Endothelial cell of umbilical vein (primary cell): ENCODE measurements at regions not wholly inside any gene's neighbourhood (a gene's known extent, or its start where the extent isn't known, plus 50 kb on each side); places are given as distances from the start of the nearest gene placed in this dataset.

Experiments used
- BruUV-seq: library from RNA; stranded (reverse); fragments of 400-500 nt; replicated peaks from 2 replicates; lab custom pipeline; 2021; lab: Mats Ljungman, UMichigan
- CTCF ChIA-PET: fragments of 300-600, 350-600 bp; sonication (Branson Sonifier 250); formaldehyde crosslinking; loops from one replicate; lab custom pipeline; 2021; ENCODE audit warnings: antibody characterized with exemption, inconsistent platforms; lab: Charles Lee
- POLR2A ChIA-PET: fragments of 300-600, 350-600 bp; sonication (Branson Sonifier 250); formaldehyde crosslinking; loops from one replicate; lab custom pipeline; 2021; ENCODE audit warnings: antibody characterized with exemption, inconsistent platforms; lab: Charles Lee
- DNase-seq: peaks from one replicate; pipeline ENCODE4 v3.0.0-alpha.2; 2011; ENCODE audit warnings: low read depth, low spot score
- FAIRE-seq: peaks from 2 replicates; lab custom pipeline; 2011; peaks lifted over from hg19 to GRCh38; lab: Jason Lieb, UNC
- H2AFZ ChIP-seq: 2 replicates; pipeline ENCODE4 v1.6.0; 2012; ENCODE audit warnings: low read depth, low read length, control low read depth, inconsistent platforms
- H3K27ac ChIP-seq: 2 replicates; pipeline ENCODE4 v1.5.1; 2011; ENCODE audit warnings: low read depth, mild to moderate bottlenecking, control low read depth, low read length, moderate library complexity; ENCODE audit not compliant: insufficient read depth
- H3K27me3 ChIP-seq, 2 experiments: 2 replicates each; pipeline versions ENCODE4 v1.6.0 to v1.6.1; 2011; ENCODE audit warnings: low read length in 2 of 2, mixed read lengths in 1 of 2; ENCODE audit not compliant: control insufficient read depth in 2 of 2, insufficient read depth in 2 of 2
- H3K36me3 ChIP-seq, 2 experiments: 2 replicates in 1 of 2; 3 replicates in 1 of 2; pipeline ENCODE4 v1.5.1; 2011; ENCODE audit warnings: low read length in 2 of 2, mild to moderate bottlenecking in 1 of 2, moderate library complexity in 1 of 2; ENCODE audit not compliant: control insufficient read depth in 2 of 2, insufficient read depth in 2 of 2; ENCODE audit errors: extremely low read depth in 1 of 2
- H3K4me1 ChIP-seq: 3 replicates; pipeline ENCODE4 v1.5.1; 2011; ENCODE audit warnings: mild to moderate bottlenecking, low read length; ENCODE audit not compliant: control insufficient read depth, insufficient read depth; ENCODE audit errors: extremely low read depth
- H3K4me2 ChIP-seq: 2 replicates; pipeline ENCODE4 v1.6.1; 2011; ENCODE audit warnings: low read length, control low read depth, mixed read lengths; ENCODE audit not compliant: insufficient read depth
- H3K4me3 ChIP-seq, 3 experiments: fragments of 200-600 bp in 1 of 3; sonication (generic), shearing (Covaris generic) in 1 of 3; replicated peaks in 1 of 3; 2 replicates each; pipeline ENCODE4 v1.5.1; 2011 to 2016; ENCODE audit warnings: control low read depth in 3 of 3, low read length in 3 of 3, mild to moderate bottlenecking in 2 of 3, inconsistent platforms in 1 of 3, low read depth in 1 of 3, moderate library complexity in 1 of 3; ENCODE audit not compliant: insufficient read depth in 1 of 3
- H3K79me2 ChIP-seq: 2 replicates; pipeline ENCODE4 v1.6.0; 2012; ENCODE audit warnings: low read length, inconsistent platforms; ENCODE audit not compliant: control insufficient read depth, insufficient read depth
- H3K9ac ChIP-seq: replicated peaks from 2 replicates; pipeline ENCODE3; 2011; ENCODE audit warnings: low read length, control low read depth; ENCODE audit not compliant: insufficient read depth; ENCODE audit errors: extremely low read depth
- H3K9me1 ChIP-seq: replicated peaks from 3 replicates; pipeline ENCODE4 v1.6.0; 2011; ENCODE audit warnings: mild to moderate bottlenecking, low read length; ENCODE audit not compliant: control insufficient read depth, insufficient read depth; ENCODE audit errors: extremely low read depth
- H3K9me3 ChIP-seq: replicated peaks from 2 replicates; pipeline ENCODE4 v1.5.1; 2012; ENCODE audit warnings: low read length, inconsistent platforms; ENCODE audit not compliant: control insufficient read depth, insufficient read depth
- H4K20me1 ChIP-seq: replicated peaks from 2 replicates; pipeline ENCODE3; 2011; ENCODE audit warnings: mild to moderate bottlenecking, low read length; ENCODE audit not compliant: control insufficient read depth, insufficient read depth; ENCODE audit errors: extremely low read depth
- EZH2 ChIP-seq: IDR thresholded peaks from 2 replicates; pipeline ENCODE4 v1.6.1; 2012; ENCODE audit warnings: borderline replicate concordance, low read depth, mild to moderate bottlenecking, moderate library complexity, low read length, inconsistent platforms; ENCODE audit not compliant: severe bottlenecking
- FOS ChIP-seq: IDR thresholded peaks from 2 replicates; pipeline ENCODE4 v1.6.1; 2011; ENCODE audit warnings: mild to moderate bottlenecking, low read length, moderate library complexity, borderline replicate concordance; ENCODE audit not compliant: insufficient read depth
- GATA2 ChIP-seq: IDR thresholded peaks from 2 replicates; pipeline ENCODE4 v1.7.0; 2011; ENCODE audit warnings: low read depth, mild to moderate bottlenecking, moderate library complexity, mixed read lengths, low read length; ENCODE audit not compliant: insufficient read length, insufficient read depth
- dilution Hi-C: fragments of 300-500 bp; cut with MboI; formaldehyde crosslinking; loops from one replicate; pipeline ENCODE4 v1.15.0; 2019; ENCODE audit warnings: low sequenced_read_pairs; ENCODE audit not compliant: extremely low pct_ligation_motif_present
- intact Hi-C: fragments of 100-400 bp; cut with micrococcal nuclease; formaldehyde crosslinking; loops from one replicate; pipeline ENCODE4 v1.10.0; 2022

DNA sequence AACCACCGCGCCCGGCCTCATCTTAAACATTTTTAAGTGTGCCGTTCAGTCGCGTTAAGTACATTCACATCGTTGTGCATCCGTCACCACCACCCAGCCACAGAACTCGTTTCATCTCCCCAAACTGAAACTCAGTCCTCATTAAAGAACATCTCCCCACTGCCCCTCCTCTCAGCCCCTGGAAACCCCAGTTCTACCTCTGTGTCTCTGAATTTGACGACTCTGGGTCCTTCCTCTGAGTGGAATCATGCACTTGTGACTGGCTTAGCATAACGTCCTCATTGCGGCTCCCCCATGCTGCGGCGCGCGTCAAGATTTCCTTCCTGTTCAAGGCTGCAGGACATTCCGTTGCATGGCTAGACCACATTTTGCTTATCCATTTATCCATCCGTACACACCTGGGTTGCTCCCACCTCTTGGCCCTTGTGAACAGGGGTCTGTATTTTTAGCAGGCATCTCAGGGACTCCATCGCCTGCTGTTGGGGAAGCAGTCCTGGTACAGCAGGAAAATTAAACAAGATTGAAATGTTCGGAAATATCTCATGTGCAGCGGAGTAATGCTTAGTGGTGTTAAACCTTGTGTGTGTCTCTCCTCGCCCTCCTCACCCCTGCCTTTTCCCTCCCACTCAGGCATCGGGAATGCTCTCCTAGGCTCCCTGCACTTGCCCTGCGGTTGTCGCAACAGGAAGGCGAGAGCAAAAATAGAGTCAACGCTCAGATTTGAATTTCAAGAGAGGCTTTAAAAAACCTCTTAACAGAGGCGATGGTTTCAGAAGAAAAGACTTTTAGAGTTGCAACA lies 127.9 kb downstream of the PXDC1 start:
- H3K27ac ChIP-seq = no peak overlapping the region
- no peaks in the 10 kb centered on the region for H3K4me1 ChIP-seq
- POLR2A ChIA-PET = no interaction called here
- no peak for DNase-seq
- intact Hi-C loops (no loop called here), dilution Hi-C loops (no loop called here)
- no peak for TF ChIP-seq EZH2
- no TSS peak for BruUV-seq
- H4K20me1 ChIP-seq = no peaks in the 10 kb centered on the region
- H3K9me1 ChIP-seq = no peaks in the 10 kb centered on the region
- CTCF ChIA-PET = interaction anchor here (1.5 kb wide), 1 partner anchor 78 kb away, joined by 3 read pairs; no protein-coding TSS in a partner anchor
- H3K79me2 ChIP-seq = no peaks in the 10 kb centered on the region
- H3K36me3 ChIP-seq = no peaks in the 10 kb centered on the region
- H2AFZ ChIP-seq = no peak overlapping the region
- H3K27me3 ChIP-seq = peaks cover 5 to 10% of the 10 kb centered on the region in 2 experiments
- H3K4me3 ChIP-seq = no peak overlapping the region
- no peak for FAIRE-seq
- H3K4me2 ChIP-seq = no peak overlapping the region
- H3K9ac ChIP-seq = no peak overlapping the region
- H3K9me3 ChIP-seq = no peaks in the 10 kb centered on the region

DNA sequence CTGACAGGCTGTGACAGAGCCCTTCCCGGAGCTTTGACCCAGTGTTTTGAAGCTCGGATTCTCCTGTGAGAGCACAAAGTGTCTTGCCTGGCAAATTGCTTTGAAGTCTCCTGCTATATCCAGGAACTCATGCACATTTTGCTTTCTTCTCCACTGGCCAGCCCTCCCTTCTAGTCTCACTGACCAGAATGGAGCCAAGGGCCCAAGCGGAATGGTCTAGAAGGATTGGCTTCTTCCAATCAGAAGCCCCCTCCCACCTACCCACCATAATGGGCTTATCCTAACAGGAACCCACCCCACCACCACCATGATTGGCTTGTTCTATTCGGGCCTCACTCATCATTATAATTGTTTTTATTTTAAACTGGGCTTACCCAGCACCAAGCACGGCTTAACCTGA lies 130.1 kb downstream of the PXDC1 start:
- Histone ChIP-seq H3K4me2 (no peak overlapping the region), H3K79me2 (no peaks in the 10 kb centered on the region), H3K9me3 (no peaks in the 10 kb centered on the region), H3K36me3 (no peaks in the 10 kb centered on the region), H3K27me3 (peaks cover 0 to under 1% of the 10 kb centered on the region in 2 experiments), H3K9me1 (no peaks in the 10 kb centered on the region), H3K27ac (no peak overlapping the region), H4K20me1 (no peaks in the 10 kb centered on the region), H3K9ac (no peak overlapping the region), H2AFZ (no peak overlapping the region), H3K4me1 (no peaks in the 10 kb centered on the region), H3K4me3 (no peak overlapping the region)
- dilution Hi-C loops = no loop called here
- CTCF ChIA-PET = no interaction called here
- DNase-seq = no peak
- FAIRE-seq = no peak
- POLR2A ChIA-PET = no interaction called here
- no peak for TF ChIP-seq GATA2
- no peak for TF ChIP-seq FOS
- intact Hi-C loops = no loop called here
- BruUV-seq = no TSS peak
